Tibial nerve (tissue), 4 donors: ENCODE measurements at regions not wholly inside any gene's neighbourhood (a gene's known extent, or its start where the extent isn't known, plus 50 kb on each side); places are given as distances from the start of the nearest gene placed in this dataset.

Source experiments
- CTCF ChIP-seq, 5 experiments: fragments of 200-600 bp in 3 of 5; fragments of 450-650 bp in 2 of 5; sonication (generic) in 3 of 5; IDR thresholded peaks; one replicate each; pipeline ENCODE4 v1.5.1; 2016 to 2019; ENCODE audit warnings: antibody characterized with exemption in 5 of 5, mild to moderate bottlenecking in 3 of 5, moderate library complexity in 2 of 5
- EP300 ChIP-seq, 2 donors: sonication (generic); formaldehyde crosslinking; IDR thresholded peaks; one replicate each; pipeline ENCODE4 v1.6.1; 2017; ENCODE audit warnings: antibody characterized with exemption in 2 of 2, mild to moderate bottlenecking in 1 of 2
- POLR2A ChIP-seq, 2 donors: fragments of 450-650 bp; IDR thresholded peaks; one replicate each; pipeline ENCODE4 v1.6.1; 2017; ENCODE audit warnings: antibody characterized with exemption in 2 of 2, mild to moderate bottlenecking in 2 of 2, moderate library complexity in 2 of 2

GRCh38 chr10:42422911-42423310 is 215.5 kb downstream of the ZNF33B start:
- no peak for TF ChIP-seq POLR2A (IDR thresholded peaks at IDR 0.05)
- TF ChIP-seq CTCF (IDR thresholded peaks at IDR 0.05): no peak
- no peak for TF ChIP-seq EP300 (IDR thresholded peaks at IDR 0.05)
